PFSK-1 (cell line): ENCODE measurements at regions not wholly inside any gene's neighbourhood (a gene's known extent, or its start where the extent isn't known, plus 50 kb on each side); places are given as distances from the start of the nearest gene placed in this dataset.

ENCODE experiments used
- POLR2AphosphoS5 ChIP-seq: IDR thresholded peaks from 2 replicates; pipeline ENCODE4 v1.6.1; 2012; ENCODE audit warnings: low read depth, mild to moderate bottlenecking, control low read depth, low read length, moderate library complexity
- SIN3A ChIP-seq: IDR thresholded peaks from 2 replicates; pipeline ENCODE4 v1.6.1; 2012; ENCODE audit warnings: mild to moderate bottlenecking, low read length, moderate library complexity, borderline replicate concordance; ENCODE audit not compliant: insufficient read depth
- TAF1 ChIP-seq: IDR thresholded peaks from 2 replicates; pipeline ENCODE4 v1.6.1; 2012; ENCODE audit warnings: low read length, control low read depth, borderline replicate concordance; ENCODE audit not compliant: insufficient read depth
- TF ChIP-seq, protein P1 (sequence below), 2 experiments: IDR thresholded peaks; 2 replicates each; pipeline versions ENCODE4 v1.6.1 to v1.8.0; 2011 to 2012; ENCODE audit warnings: low read depth in 2 of 2, low read length in 2 of 2, control low read depth in 1 of 2, inconsistent platforms in 1 of 2, mild to moderate bottlenecking in 1 of 2, moderate library complexity in 1 of 2; ENCODE audit not compliant: insufficient read depth in 1 of 2

DNA sequence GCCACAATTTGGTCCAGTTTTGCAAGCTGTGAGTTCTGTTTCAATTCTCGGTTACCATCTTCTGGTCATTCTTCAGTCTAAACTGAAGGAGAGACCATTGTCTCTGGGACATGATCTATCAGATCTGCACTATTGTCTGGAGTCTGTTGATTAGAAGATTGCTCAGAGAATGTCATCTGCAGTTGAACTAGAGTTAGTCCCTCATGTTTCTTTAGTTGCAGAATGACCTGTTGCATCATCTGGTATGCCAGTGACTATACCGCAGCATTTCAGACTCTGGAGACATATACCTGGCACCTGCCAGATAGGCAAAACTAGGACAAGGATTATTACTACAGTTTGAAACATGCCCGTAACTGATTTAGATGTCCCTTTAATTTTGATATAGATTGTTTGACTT, 194.8 kb downstream of the LRRC70 start:
- TF ChIP-seq POLR2AphosphoS5, result no peak
- TF ChIP-seq TAF1, result no peak
- TF ChIP-seq, protein P1, sequence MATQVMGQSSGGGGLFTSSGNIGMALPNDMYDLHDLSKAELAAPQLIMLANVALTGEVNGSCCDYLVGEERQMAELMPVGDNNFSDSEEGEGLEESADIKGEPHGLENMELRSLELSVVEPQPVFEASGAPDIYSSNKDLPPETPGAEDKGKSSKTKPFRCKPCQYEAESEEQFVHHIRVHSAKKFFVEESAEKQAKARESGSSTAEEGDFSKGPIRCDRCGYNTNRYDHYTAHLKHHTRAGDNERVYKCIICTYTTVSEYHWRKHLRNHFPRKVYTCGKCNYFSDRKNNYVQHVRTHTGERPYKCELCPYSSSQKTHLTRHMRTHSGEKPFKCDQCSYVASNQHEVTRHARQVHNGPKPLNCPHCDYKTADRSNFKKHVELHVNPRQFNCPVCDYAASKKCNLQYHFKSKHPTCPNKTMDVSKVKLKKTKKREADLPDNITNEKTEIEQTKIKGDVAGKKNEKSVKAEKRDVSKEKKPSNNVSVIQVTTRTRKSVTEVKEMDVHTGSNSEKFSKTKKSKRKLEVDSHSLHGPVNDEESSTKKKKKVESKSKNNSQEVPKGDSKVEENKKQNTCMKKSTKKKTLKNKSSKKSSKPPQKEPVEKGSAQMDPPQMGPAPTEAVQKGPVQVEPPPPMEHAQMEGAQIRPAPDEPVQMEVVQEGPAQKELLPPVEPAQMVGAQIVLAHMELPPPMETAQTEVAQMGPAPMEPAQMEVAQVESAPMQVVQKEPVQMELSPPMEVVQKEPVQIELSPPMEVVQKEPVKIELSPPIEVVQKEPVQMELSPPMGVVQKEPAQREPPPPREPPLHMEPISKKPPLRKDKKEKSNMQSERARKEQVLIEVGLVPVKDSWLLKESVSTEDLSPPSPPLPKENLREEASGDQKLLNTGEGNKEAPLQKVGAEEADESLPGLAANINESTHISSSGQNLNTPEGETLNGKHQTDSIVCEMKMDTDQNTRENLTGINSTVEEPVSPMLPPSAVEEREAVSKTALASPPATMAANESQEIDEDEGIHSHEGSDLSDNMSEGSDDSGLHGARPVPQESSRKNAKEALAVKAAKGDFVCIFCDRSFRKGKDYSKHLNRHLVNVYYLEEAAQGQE (IDR thresholded peaks at IDR 0.05; ENCODE audit: insufficient read depth in 1 of 2, low read depth in 2 of 2, low read length in 2 of 2), result no peak
- TF ChIP-seq SIN3A, result no peak
